ENCODE measurements at regions not wholly inside any gene's neighbourhood (a gene's known extent, or its start where the extent isn't known, plus 50 kb on each side); places are given as distances from the start of the nearest gene placed in this dataset.
"Not testable (repeated sequence)": the region's sequence is repeated elsewhere in the genome, so short reads cannot be mapped to it uniquely, and the experiment has no call there.

DNA sequence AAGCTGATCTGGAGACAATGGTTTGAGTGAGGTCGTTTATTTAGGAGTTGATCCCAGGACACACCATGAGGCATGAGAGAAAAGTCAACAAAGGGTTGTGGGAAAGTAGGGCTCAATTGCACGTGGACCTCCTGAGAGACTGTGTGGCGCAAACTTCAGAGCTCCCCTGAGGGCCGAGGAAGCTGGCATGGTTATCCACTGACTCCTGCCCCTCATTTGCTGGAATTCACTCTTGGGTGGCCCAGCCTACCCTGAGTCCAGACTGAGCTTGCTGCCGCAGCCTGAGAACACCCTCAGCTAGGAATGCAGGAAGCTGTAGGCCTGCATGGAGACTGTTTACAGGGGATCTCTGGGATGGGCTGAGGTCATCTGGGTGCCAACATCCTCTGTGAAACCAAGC is 301.0 kb downstream of the RWDD3 start:
- ATAC-seq (no peak), DNase-seq (ENCODE audit: low spot score in 2 of 2) (no peak)
- H3K27ac Mint-ChIP-seq = no peak overlapping the region
- peaks cover 6 to 12% of the 10 kb centered on the region in 2 donors for H3K9me3 Mint-ChIP-seq
- H3K36me3 Mint-ChIP-seq = no peaks in the 10 kb centered on the region

DNA sequence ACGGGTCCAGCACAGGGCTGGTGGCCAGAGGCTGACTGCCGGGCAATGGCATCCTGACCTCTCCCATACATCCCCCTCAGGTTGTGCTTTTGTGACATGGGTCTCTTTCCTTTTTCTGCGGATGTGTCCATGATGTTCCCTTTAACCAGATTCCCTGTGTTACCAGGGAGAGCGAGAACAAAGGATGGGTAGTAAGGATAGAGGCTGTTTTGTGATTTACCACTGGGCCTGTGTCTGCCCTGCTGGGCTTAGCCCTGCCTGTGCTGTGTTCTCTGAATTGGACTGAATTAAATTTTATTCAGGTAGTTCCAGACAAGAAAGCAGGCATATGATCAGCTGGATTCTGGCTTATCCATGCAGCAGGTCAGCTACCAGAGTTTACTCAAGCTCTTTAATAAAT is 301.6 kb downstream of the RWDD3 start:
- no peaks in the 10 kb centered on the region for H3K36me3 Mint-ChIP-seq
- DNase-seq (ENCODE audit: low spot score in 2 of 2) (no peak), ATAC-seq (no peak)
- peaks cover 6 to 12% of the 10 kb centered on the region in 2 donors for H3K9me3 Mint-ChIP-seq
- no peak overlapping the region for H3K27ac Mint-ChIP-seq

DNA sequence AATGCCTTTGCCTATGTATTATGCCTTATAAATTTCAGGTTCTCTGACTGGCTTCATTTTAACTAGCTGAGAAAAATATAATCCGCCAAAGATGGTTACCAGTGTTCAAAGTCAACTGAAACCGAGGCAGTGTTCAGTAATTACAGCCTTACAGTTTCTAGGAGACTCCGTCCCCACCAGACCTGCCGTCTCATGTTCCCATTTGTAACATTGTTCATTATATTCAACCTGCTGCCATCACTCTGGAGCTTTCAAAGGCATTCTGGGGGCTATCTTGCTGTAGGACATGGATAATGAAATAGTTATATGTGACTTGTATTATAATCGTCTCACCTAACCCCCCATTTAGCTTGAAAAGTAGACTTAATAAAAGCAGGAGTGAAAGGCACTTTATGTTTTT is 302.5 kb downstream of the RWDD3 start:
- ATAC-seq (no peak), DNase-seq (ENCODE audit: low spot score in 2 of 2) (no peak)
- H3K9me3 Mint-ChIP-seq = peaks cover 4 to 9% of the 10 kb centered on the region in 2 donors
- no peak overlapping the region for H3K27ac Mint-ChIP-seq
- H3K36me3 Mint-ChIP-seq = no peaks in the 10 kb centered on the region

DNA sequence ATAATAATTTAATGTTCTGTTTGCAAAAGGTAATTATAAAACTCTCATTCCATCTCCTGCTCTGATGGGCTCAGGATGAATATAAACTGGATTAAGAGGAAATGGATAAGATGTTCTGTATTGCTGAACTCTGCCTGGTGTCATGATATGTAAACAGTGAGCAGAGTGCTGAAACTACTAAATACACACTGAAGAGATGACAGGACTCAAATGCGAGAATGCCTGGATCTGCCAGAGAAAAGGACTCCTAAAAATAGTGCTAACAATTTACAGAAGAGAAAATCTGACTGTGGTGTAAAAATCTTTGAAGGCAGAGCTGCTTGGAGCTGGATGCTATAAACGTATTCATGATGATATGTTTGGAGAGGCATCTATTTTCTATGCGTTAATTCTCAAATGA is 303.2 kb downstream of the RWDD3 start:
- H3K9me3 Mint-ChIP-seq = peaks cover 3 to 7% of the 10 kb centered on the region in 2 donors
- no peaks in the 10 kb centered on the region for H3K36me3 Mint-ChIP-seq
- ATAC-seq (no peak), DNase-seq (ENCODE audit: low spot score in 2 of 2) (no peak)
- H3K27ac Mint-ChIP-seq = no peak overlapping the region

DNA sequence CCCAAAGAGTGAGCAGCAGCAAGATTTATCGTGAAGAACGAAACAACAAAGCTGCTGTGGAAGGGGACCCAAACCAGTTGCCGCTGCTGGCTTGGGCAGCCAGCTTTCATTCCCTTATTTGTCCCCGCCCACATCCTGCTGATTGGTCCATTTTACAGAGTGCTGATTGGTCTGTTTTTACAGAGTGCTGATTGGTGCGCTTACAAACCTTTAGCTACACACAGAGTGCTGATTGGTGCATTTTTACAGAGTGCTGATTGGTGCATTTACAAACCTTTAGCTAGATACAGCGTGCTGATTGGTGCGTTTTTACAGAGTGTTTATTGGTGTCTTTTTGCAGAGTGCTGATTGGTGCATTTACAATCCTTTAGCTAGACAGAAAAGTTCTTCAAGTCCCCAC is 304.2 kb downstream of the RWDD3 start:
- not testable (repeated sequence) for H3K27ac Mint-ChIP-seq; H3K9me3 Mint-ChIP-seq; ATAC-seq; DNase-seq (ENCODE audit: low spot score in 2 of 2); H3K36me3 Mint-ChIP-seq

DNA sequence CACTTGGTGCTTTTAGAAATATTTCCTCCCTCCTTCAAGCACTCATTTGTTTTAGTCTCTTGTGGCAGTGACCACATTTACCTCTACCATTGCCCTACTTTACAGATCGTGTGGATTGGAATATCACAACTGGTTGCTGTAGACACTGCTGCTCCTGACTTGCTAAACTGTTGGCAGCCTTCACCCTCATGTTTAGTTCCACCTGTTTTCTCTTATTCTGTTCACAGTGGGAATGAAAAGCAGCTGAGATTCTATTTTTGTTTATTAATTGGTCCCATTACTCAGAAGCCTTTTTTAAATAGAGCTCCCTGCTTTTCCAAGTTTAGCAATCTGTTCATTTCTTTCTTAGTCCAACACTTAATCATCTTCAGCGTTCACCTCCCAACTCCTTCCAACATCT is 308.9 kb downstream of the RWDD3 start:
- no peak for ATAC-seq
- H3K36me3 Mint-ChIP-seq = no peaks in the 10 kb centered on the region
- no peak for DNase-seq (ENCODE audit: low spot score in 2 of 2)
- H3K9me3 Mint-ChIP-seq = peaks cover 0 to under 1% of the 10 kb centered on the region in 2 donors
- no peak overlapping the region for H3K27ac Mint-ChIP-seq

DNA sequence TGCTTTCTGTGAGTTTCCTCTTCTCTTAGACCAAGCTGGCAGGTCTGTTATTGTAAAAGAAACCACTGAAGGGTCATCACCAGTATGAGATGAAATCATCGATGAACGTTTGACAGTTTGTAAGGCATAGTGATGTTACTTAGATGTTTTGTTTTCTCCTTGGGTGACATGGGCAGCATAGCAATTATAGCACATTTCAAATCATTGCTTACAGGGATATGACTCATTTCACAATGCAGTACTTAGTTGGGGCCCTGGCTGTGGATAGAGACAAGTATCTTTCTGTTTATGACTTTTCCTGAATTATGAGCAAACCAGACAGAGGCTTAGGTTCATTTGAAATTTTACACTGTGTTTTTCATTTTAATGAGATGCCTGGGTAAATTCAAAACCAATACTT is 313.0 kb downstream of the RWDD3 start:
- H3K36me3 Mint-ChIP-seq = no peaks in the 10 kb centered on the region
- no peak for ATAC-seq
- H3K9me3 Mint-ChIP-seq = peaks cover 13 to 16% of the 10 kb centered on the region in 2 donors
- DNase-seq (ENCODE audit: low spot score in 2 of 2) = no peak
- H3K27ac Mint-ChIP-seq = no peak overlapping the region

DNA sequence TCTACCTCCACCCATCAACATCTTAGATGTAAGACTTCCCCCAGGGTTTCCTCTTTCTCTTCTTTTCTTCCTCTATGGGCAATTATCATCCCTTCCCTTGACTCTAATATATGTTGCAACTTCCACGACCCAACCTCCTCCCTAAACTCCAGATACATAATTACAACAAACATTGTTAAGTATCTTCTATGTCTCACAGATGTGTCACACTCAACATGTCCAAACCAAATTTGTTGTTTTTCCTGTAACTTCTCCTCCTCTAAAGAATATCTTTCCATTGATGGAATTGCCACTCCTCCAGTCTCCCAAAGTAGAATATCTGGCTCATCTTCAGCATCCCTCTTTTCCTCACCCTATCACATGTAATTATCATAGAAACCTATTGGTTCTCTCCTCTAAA is 314.2 kb downstream of the RWDD3 start:
- Mint-ChIP-seq H3K9me3 (peaks cover 16 to 19% of the 10 kb centered on the region in 2 donors), H3K36me3 (no peaks in the 10 kb centered on the region), H3K27ac (no peak overlapping the region)
- DNase-seq (ENCODE audit: low spot score in 2 of 2) (no peak), ATAC-seq (no peak)

DNA sequence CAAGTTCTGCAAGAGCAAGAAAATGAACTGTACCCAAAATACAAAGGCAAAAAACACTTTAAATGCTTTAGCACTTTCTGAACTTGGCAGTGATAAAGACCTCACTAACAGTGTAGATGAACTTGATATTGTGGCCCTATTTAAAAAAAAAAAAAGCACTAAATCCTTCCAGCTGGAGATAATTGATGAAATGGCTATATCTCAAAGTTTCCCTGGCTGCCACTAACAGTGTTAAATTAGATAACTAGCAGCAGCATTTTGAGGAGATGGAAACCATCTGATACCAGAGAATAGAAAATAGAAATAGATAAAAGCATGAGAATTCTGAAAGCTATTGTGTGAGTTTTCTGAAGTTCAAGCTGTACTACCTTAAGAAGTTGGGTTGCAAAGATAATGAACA is 317.2 kb downstream of the RWDD3 start:
- Mint-ChIP-seq H3K36me3 (no peaks in the 10 kb centered on the region), H3K9me3 (peaks cover 19 to 26% of the 10 kb centered on the region in 2 donors), H3K27ac (no peak overlapping the region)
- DNase-seq (ENCODE audit: low spot score in 2 of 2) (no peak), ATAC-seq (no peak)

DNA sequence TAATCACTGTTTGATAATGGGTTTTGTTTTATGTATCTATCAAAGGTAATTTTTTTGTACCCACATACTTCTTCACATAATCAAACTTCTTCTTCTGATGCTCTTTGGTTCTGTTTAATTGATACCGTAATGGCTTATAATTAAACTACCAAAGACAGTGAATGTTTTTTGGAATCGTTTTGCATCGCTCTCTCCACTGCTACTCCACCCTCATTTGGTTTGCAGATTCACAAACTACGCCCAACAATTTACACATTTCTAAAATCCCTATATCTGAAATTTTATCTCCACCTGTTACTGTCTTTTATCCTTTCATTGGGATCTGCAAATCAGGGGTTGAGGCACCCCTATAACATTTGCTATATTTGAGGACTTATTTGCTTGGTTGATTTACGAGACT is 319.6 kb downstream of the RWDD3 start:
- Mint-ChIP-seq H3K9me3 (peaks cover 19 to 24% of the 10 kb centered on the region in 2 donors), H3K27ac (no peak overlapping the region), H3K36me3 (peaks cover 0 to 8% of the 10 kb centered on the region in 2 donors)
- DNase-seq (ENCODE audit: low spot score in 2 of 2) (no peak), ATAC-seq (no peak)

DNA sequence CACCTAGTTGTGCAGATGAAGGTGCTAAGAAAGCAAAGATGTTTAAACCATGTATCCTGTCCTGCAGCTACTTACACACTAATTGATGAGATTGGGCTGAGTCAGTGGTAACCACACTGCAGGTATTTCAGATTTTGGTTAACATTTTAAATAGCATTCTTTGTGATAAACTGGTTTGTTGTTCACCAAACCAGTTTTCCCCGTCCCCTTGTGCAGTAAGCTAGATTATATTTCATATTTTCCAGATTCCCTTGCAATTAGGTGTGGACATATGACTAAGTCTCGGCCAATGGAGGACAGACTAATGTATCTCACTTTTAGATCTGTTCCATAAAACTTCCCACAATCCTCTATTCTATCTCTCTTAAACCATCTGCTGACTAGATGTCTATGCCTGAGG is 320.4 kb downstream of the RWDD3 start:
- Mint-ChIP-seq H3K27ac (peak overlapping the region in 1 of 2 donors; percentile 91), H3K36me3 (peaks cover 0 to 16% of the 10 kb centered on the region in 2 donors), H3K9me3 (peaks cover 21 to 25% of the 10 kb centered on the region in 2 donors)
- ATAC-seq (no peak), DNase-seq (ENCODE audit: low spot score in 2 of 2) (no peak)

DNA sequence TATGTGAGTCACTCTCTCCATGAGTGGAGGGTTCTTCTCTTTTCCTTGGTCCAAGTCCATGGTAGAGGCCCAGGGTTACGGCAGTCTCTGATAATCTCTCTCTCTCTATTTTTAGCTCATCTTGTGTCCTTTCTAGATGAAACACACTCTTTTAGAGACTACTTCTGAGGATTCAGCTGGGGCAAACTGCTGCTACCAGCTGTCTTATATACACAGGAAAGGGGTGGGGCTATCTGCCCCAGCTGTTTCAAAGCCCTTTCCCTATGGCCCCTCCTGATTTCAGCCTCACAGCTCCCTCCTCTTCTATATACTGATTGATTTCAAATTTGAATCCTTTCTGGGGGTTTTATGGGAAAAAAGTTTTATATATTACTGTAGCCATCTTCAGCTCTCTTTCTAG is 324.8 kb downstream of the RWDD3 start:
- no peak for ATAC-seq
- H3K9me3 Mint-ChIP-seq = peaks cover 21 to 23% of the 10 kb centered on the region in 2 donors
- no peak overlapping the region for H3K27ac Mint-ChIP-seq
- peaks cover 0 to 22% of the 10 kb centered on the region in 2 donors for H3K36me3 Mint-ChIP-seq
- no peak for DNase-seq (ENCODE audit: low spot score in 2 of 2)

DNA sequence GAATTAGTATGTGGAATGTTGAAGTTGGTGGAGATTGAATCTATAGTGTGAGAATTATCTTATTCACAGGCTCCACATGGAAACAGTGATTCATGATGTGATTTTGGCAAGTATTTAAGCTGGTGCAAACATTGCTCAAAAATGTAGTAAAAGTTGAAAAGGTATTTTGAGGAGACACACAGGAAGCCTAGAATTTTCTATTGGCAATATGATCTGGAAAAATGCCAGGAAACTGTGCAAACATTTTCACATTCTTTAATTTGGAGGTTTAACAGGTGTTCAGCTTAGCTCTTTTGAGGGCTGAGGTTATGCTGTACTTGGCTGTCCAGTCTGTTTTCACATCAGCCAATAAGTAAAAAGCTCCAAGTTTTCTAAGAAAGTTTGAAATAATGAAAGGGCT is 327.3 kb downstream of the RWDD3 start:
- no peak for ATAC-seq
- no peak for DNase-seq (ENCODE audit: low spot score in 2 of 2)

DNA sequence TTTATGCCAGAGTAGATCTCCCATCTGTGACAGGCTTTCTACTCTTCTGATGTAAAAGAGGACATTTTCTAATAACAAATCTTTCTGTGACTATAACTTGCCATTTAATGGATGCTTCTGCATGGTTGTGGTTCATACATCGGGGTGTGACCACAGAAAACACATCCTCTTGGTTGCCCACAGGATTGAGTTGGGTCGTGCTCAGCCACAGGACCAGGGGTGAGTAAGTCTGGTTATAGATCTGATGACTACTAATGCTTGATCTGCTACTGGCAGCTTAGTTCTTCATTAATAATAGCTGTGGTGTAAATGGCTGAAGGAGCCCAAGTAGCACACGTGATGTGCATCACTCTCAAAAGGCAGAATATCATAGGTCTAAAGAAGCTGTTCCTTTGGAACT is 328.2 kb downstream of the RWDD3 start:
- peaks cover 20 to 25% of the 10 kb centered on the region in 2 donors for H3K9me3 Mint-ChIP-seq
- no peak overlapping the region for H3K27ac Mint-ChIP-seq
- H3K36me3 Mint-ChIP-seq = peaks cover 0 to 21% of the 10 kb centered on the region in 2 donors
- no peak for ATAC-seq
- DNase-seq (ENCODE audit: low spot score in 2 of 2) = no peak

More for the DNA sequence above, 327.3 kb downstream of the RWDD3 start:
- Mint-ChIP-seq H3K9me3 (peaks cover 21 to 23% of the 10 kb centered on the region in 2 donors), H3K36me3 (peaks cover 0 to 22% of the 10 kb centered on the region in 2 donors), H3K27ac (no peak overlapping the region)

DNA sequence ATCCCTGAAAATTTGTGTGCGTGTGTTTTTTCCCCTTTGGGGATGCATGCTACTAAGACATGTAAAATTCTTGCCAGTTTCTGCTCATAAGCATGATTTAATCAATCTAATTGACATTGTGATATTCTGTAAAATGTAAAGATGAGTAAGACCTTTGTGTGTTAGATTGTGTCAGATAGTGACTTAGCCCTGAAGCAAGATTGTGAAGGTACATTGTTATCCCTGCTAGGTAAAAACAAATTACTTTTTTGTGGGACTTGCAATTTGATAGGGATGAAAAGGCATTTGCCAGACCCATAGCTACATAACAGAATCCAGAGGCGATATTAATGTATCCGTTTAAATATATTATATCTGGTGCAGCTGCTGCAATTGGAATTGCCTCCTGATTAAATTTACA is 338.0 kb downstream of the RWDD3 start:
- H3K27ac Mint-ChIP-seq = no peak overlapping the region
- H3K36me3 Mint-ChIP-seq = peaks cover 0 to 5% of the 10 kb centered on the region in 2 donors
- no peak for ATAC-seq
- H3K9me3 Mint-ChIP-seq = peaks cover 5 to 17% of the 10 kb centered on the region in 2 donors
- no peak for DNase-seq (ENCODE audit: low spot score in 2 of 2)

DNA sequence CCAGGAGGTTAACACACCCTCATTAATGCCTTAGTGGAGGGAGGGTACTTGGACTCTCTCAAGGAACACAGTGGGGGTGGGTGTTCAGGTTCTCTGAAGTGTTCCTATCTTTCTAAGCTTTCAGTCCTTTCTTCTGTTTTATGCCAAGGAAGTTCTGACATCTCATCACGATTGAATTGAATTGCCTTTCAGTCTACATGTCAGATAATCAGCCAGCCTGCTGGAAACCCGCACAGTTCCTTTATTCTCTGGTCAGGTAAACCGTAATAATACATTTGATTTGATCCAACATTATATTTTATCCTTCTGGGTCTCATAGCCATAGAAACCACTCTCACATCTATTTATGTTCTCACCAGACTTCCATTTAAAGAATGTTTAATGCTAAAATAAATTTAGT is 339.0 kb downstream of the RWDD3 start:
- Mint-ChIP-seq H3K9me3 (peaks cover 5 to 13% of the 10 kb centered on the region in 2 donors), H3K27ac (no peak overlapping the region), H3K36me3 (peaks cover 0 to 5% of the 10 kb centered on the region in 2 donors)
- ATAC-seq (no peak), DNase-seq (ENCODE audit: low spot score in 2 of 2) (no peak)

DNA sequence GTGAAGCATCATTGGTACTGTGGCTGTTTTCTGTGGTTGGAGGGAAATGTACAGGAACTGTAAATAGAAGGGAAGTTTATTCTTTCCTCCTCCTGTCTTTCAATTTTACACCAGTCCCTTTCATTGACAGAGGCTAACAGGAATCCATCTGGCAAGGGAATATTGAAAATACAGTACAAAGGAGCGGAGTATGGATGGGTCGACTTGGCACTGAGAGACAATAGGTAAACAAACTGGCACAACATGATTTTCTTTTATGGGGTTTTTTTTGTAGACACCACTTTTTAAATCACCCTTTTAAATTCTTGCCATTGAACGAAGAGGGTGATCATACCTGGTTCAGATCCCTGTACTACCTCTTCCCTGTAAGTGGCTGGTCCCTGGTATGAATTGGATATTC is 341.3 kb downstream of the RWDD3 start:
- Mint-ChIP-seq H3K36me3 (peaks cover 0 to 5% of the 10 kb centered on the region in 2 donors), H3K27ac (no peak overlapping the region), H3K9me3 (peaks cover 10 to 18% of the 10 kb centered on the region in 2 donors)
- no peak for ATAC-seq
- no peak for DNase-seq (ENCODE audit: low spot score in 2 of 2)

DNA sequence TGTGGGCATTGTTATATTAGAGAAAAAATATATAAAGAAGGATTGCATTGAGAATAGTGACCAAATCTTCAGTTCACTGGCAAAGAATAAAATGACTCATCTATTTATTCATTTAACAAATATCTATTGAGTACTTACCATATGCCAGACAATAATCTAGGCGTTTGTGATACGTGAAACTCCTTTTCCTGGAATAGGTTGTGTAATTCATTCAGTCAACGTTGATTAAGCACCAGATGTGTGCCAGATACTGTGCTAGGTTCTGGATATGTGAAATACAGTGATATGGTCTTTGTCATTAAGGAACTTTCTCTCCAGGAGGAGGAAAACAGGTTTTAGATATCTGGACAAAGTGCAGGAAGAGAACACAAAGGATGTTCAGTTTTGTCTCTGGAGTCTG is 344.5 kb downstream of the RWDD3 start:
- no peak for DNase-seq (ENCODE audit: low spot score in 2 of 2)
- no peak overlapping the region for H3K27ac Mint-ChIP-seq
- peaks cover 0 to 5% of the 10 kb centered on the region in 2 donors for H3K36me3 Mint-ChIP-seq
- H3K9me3 Mint-ChIP-seq = peaks cover 10 to 18% of the 10 kb centered on the region in 2 donors
- ATAC-seq = no peak

DNA sequence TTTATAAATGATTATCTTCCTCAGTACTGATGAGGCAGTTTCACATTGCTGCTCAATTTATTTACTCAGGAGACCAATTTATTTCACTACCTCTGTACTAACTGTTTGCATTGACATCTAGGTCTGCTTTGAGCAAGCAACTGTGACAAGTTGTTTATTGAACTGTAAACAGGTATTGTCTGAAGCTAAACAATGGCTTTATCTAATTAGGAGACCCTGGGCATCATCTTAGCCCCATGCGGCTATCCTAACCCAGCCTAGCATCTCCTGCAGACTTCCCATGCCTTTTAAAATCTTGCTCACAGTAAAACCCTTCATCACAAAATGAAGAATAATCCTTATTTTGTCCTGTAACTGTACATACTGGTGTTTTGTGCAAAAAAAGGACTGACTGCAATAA is 348.2 kb downstream of the RWDD3 start:
- no peak overlapping the region for H3K27ac Mint-ChIP-seq
- H3K9me3 Mint-ChIP-seq = peaks cover 5% of the 10 kb centered on the region in 2 donors

More for the DNA sequence above, 348.2 kb downstream of the RWDD3 start:
- no peak for DNase-seq (ENCODE audit: low spot score in 2 of 2)
- no peak for ATAC-seq
- no peaks in the 10 kb centered on the region for H3K36me3 Mint-ChIP-seq

Data from activated naive CD4-positive, alpha-beta T cell treated with anti-CD3 and anti-CD28 coated beads, Interleukin-2, amount 50 U/mL, for 72 hours (primary cell).